Keratinocyte (primary cell): ENCODE measurements at regions not wholly inside any gene's neighbourhood (a gene's known extent, or its start where the extent isn't known, plus 50 kb on each side); places are given as distances from the start of the nearest gene placed in this dataset.

Experiments used
- EZH2 ChIP-seq: IDR thresholded peaks from one replicate; pipeline ENCODE4 v1.6.1; 2012; ENCODE audit warnings: inconsistent platforms, mild to moderate bottlenecking, low read length, moderate library complexity
- TF ChIP-seq, protein P1 (sequence below), 3 experiments: IDR thresholded peaks in 1 of 3; conservative IDR thresholded peaks in 1 of 3; optimal IDR thresholded peaks in 1 of 3; 2 replicates in 2 of 3; 3 replicates in 1 of 3; pipeline versions ENCODE3 to v1.5.1; 2011; ENCODE audit warnings: low read length in 3 of 3, mild to moderate bottlenecking in 3 of 3, moderate library complexity in 2 of 3, control low read depth in 1 of 3, inconsistent platforms in 1 of 3; ENCODE audit not compliant: insufficient read depth in 2 of 3; ENCODE audit errors: extremely low read depth in 1 of 3

GRCh38 chr15:38873158-38873557, 308.5 kb upstream of the RASGRP1 start:
- TF ChIP-seq, protein P1, sequence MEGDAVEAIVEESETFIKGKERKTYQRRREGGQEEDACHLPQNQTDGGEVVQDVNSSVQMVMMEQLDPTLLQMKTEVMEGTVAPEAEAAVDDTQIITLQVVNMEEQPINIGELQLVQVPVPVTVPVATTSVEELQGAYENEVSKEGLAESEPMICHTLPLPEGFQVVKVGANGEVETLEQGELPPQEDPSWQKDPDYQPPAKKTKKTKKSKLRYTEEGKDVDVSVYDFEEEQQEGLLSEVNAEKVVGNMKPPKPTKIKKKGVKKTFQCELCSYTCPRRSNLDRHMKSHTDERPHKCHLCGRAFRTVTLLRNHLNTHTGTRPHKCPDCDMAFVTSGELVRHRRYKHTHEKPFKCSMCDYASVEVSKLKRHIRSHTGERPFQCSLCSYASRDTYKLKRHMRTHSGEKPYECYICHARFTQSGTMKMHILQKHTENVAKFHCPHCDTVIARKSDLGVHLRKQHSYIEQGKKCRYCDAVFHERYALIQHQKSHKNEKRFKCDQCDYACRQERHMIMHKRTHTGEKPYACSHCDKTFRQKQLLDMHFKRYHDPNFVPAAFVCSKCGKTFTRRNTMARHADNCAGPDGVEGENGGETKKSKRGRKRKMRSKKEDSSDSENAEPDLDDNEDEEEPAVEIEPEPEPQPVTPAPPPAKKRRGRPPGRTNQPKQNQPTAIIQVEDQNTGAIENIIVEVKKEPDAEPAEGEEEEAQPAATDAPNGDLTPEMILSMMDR (optimal IDR thresholded peaks at IDR 0.05 in 1 of 3, IDR thresholded peaks at IDR 0.05 in 1 of 3, conservative IDR thresholded peaks at IDR 0.05 in 1 of 3; ENCODE audit: extremely low read depth in 1 of 3, insufficient read depth in 2 of 3, low read length in 3 of 3) = no peak
- TF ChIP-seq EZH2 = no peak
